Tibial nerve (tissue), 4 donors: ENCODE measurements at regions not wholly inside any gene's neighbourhood (a gene's known extent, or its start where the extent isn't known, plus 50 kb on each side); places are given as distances from the start of the nearest gene placed in this dataset.

Experiments
- DNase-seq, 2 donors: peaks; one replicate each; pipeline ENCODE4 v3.0.0-alpha.2; 2019; ENCODE audit warnings: low spot score in 2 of 2
- H3K27ac ChIP-seq, 4 donors: fragments of 200-600 bp; sonication (generic) in 3 of 4; one replicate each; pipeline ENCODE4 v1.5.1; 2017 to 2019; ENCODE audit warnings: mild to moderate bottlenecking in 1 of 4
- H3K27me3 ChIP-seq, 2 donors: fragments of 200-600 bp; sonication (generic) in 1 of 2; one replicate each; pipeline versions ENCODE4 v1.5.1 to v1.6.0; 2017 to 2019
- H3K36me3 ChIP-seq, 3 donors: fragments of 200-600 bp; sonication (generic); one replicate each; pipeline ENCODE4 v1.5.1; 2018 to 2019
- H3K4me1 ChIP-seq, 4 donors: fragments of 200-600 bp; sonication (generic) in 3 of 4; one replicate each; pipeline ENCODE4 v1.5.1; 2017 to 2019
- H3K4me3 ChIP-seq, 4 donors: fragments of 200-600 bp; sonication (generic) in 3 of 4; one replicate each; pipeline ENCODE4 v1.5.1; 2017 to 2019; ENCODE audit warnings: mild to moderate bottlenecking in 1 of 4, moderate library complexity in 1 of 4
- H3K9me3 ChIP-seq, 4 donors: fragments of 200-600 bp; sonication (generic) in 3 of 4; one replicate each; pipeline ENCODE4 v1.5.1; 2017 to 2019
- CTCF ChIP-seq, 5 experiments: fragments of 200-600 bp in 3 of 5; fragments of 450-650 bp in 2 of 5; sonication (generic) in 3 of 5; IDR thresholded peaks; one replicate each; pipeline ENCODE4 v1.5.1; 2016 to 2019; ENCODE audit warnings: antibody characterized with exemption in 5 of 5, mild to moderate bottlenecking in 3 of 5, moderate library complexity in 2 of 5
- EP300 ChIP-seq, 2 donors: sonication (generic); formaldehyde crosslinking; IDR thresholded peaks; one replicate each; pipeline ENCODE4 v1.6.1; 2017; ENCODE audit warnings: antibody characterized with exemption in 2 of 2, mild to moderate bottlenecking in 1 of 2
- POLR2A ChIP-seq, 2 donors: fragments of 450-650 bp; IDR thresholded peaks; one replicate each; pipeline ENCODE4 v1.6.1; 2017; ENCODE audit warnings: antibody characterized with exemption in 2 of 2, mild to moderate bottlenecking in 2 of 2, moderate library complexity in 2 of 2
- WGBS, 2 donors: methylation state at CpG; one replicate each; pipeline ENCODE4 v1.1.5; 2018; 5-methylcytosine and 5-hydroxymethylcytosine counted together

- TF ChIP-seq POLR2A (IDR thresholded peaks at IDR 0.05) (no peak), EP300 (IDR thresholded peaks at IDR 0.05) (no peak), CTCF (IDR thresholded peaks at IDR 0.05) (no peak)
- WGBS, 2 donors, result 87 to 91% methylated on average over 2 of the region's 2 CpGs
- H3K4me1 ChIP-seq, result peaks cover 0 to 7% (median 0%) of the 10 kb centered on the region in 4 donors
- H3K27me3 ChIP-seq, result no peaks in the 10 kb centered on the region
- DNase-seq, result no peak
- no peak overlapping the region for H3K4me3 ChIP-seq
- H3K36me3 ChIP-seq, result no peaks in the 10 kb centered on the region
- H3K27ac ChIP-seq, result no peak overlapping the region
- H3K9me3 ChIP-seq, result no peaks in the 10 kb centered on the region
These were observed 206.8 kb upstream of the ESRRG start for GRCh38 chr1:216929870-216930582.

GRCh38 chr1:216927633-216928032 is 204.4 kb upstream of the ESRRG start:
- H3K36me3 ChIP-seq, result no peaks in the 10 kb centered on the region
- H3K4me3 ChIP-seq, result no peak overlapping the region
- H3K4me1 ChIP-seq, result peaks cover 0 to 7% (median 0%) of the 10 kb centered on the region in 4 donors
- TF ChIP-seq EP300 (IDR thresholded peaks at IDR 0.05) (no peak), POLR2A (IDR thresholded peaks at IDR 0.05) (no peak), CTCF (IDR thresholded peaks at IDR 0.05) (no peak)
- DNase-seq, result no peak
- H3K27ac ChIP-seq, result no peak overlapping the region
- no peaks in the 10 kb centered on the region for H3K27me3 ChIP-seq
- 87 to 92% methylated on average over 6 of the region's 6 CpGs for WGBS, 2 donors
- H3K9me3 ChIP-seq, result no peaks in the 10 kb centered on the region

- Histone ChIP-seq H3K4me3 (no peak overlapping the region), H3K36me3 (no peaks in the 10 kb centered on the region), H3K27ac (peak overlapping the region in 2 of 4 donors; percentile 43 to 45), H3K27me3 (no peaks in the 10 kb centered on the region), H3K4me1 (peaks cover 0 to 7% (median 0%) of the 10 kb centered on the region in 4 donors), H3K9me3 (no peaks in the 10 kb centered on the region)
- TF ChIP-seq EP300 (IDR thresholded peaks at IDR 0.05) (no peak), POLR2A (IDR thresholded peaks at IDR 0.05) (no peak), CTCF (IDR thresholded peaks at IDR 0.05) (no peak)
- no peak for DNase-seq
- 30% methylated on average over 11 of the region's 11 CpGs for WGBS, 2 donors
These were observed 203.7 kb upstream of the ESRRG start for GRCh38 chr1:216926720-216927510.

- no peak for DNase-seq
- 74% methylated on average over 5 to 6 of the region's 7 CpGs for WGBS, 2 donors
- Histone ChIP-seq H3K4me3 (no peak overlapping the region), H3K36me3 (no peaks in the 10 kb centered on the region), H3K9me3 (no peaks in the 10 kb centered on the region), H3K4me1 (peaks cover 0 to 7% (median 0%) of the 10 kb centered on the region in 4 donors), H3K27ac (no peak overlapping the region), H3K27me3 (no peaks in the 10 kb centered on the region)
- TF ChIP-seq POLR2A (IDR thresholded peaks at IDR 0.05), result no peak
- TF ChIP-seq CTCF (IDR thresholded peaks at IDR 0.05), result no peak
- no peak for TF ChIP-seq EP300 (IDR thresholded peaks at IDR 0.05)
These were observed 202.9 kb upstream of the ESRRG start for GRCh38 chr1:216925962-216926625.
